ENCODE measurements at regions not wholly inside any gene's neighbourhood (a gene's known extent, or its start where the extent isn't known, plus 50 kb on each side); places are given as distances from the start of the nearest gene placed in this dataset.
"Not testable (repeated sequence)": the region's sequence is repeated elsewhere in the genome, so short reads cannot be mapped to it uniquely, and the experiment has no call there.

DNA sequence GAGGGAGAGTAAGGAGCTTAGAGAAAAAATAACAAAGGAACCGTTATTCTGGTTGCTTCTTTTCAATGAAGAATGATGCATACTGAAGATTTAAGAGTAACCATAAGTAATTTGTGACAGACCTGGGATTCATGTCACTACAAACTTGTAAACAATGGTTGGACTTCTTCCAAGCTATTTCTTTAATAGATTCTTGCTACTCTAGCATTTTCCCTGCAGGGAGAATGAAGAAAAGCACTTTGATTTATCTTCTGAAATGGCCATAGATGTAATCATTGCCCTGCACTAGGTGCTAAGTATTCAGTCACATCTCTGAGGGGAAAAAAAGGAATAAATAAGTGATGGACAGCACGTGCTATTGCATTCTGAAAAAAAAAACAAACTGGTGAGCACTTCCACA, 606.6 kb upstream of the LRRN3 start:
- no peak for DNase-seq (ENCODE audit: low spot score)

- DNase-seq (ENCODE audit: low spot score): no peak
Observed at GRCh38 chr7:110486549-110486948, 604.4 kb upstream of the LRRN3 start.

DNA sequence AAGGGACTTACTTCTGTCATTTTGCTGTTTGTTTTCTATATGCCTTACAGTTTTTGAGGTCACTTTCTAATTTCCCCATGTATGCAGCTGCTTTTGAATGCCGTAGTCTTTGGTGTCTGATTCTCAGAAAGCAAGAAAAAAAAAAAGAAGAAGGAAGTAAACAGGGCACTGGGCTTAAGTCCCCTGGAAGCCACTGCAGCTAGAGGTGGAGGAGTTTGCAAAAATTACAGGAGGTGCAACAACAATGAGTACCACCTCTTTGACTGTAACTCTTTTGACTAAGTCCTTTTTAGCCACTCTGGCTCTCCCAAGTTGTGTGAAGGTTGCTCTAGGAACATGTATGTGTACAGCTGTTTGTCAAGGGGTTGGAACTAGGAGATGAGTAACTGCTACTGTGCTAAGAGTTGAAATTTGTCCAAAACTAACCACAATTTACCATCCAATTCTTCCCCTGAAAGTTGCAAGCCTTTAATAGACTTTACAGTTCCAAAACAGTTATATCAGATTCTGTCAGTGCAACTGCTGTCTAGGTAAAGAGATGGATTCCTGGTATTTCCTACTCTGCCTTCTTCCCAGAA, 588.0 kb upstream of the LRRN3 start:
- no peak for DNase-seq (ENCODE audit: low spot score)

DNA sequence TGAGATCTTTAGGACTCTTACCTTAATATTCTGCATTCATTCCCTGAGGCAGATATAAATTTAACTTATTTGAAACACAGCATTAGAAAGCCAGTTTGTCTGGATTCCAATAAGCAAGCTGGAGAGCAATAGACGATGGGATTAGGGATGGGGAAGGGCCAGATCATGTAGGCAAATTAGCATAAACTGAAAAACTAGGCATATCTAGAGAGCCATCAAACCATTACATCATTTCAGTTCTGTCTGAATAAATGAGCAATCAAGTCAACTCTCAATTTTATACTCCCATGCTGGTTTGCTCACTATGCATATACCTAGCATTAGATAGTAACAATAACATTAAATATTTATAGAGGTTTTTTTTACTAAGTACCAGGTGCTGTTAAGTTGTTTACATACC, 583.6 kb upstream of the LRRN3 start:
- DNase-seq (ENCODE audit: low spot score): no peak

- DNase-seq (ENCODE audit: low spot score): no peak
Observed at GRCh38 chr7:110507832-110508231, 583.1 kb upstream of the LRRN3 start.

GRCh38 chr7:110514975-110515551, 575.9 kb upstream of the LRRN3 start:
- not testable (repeated sequence) for DNase-seq (ENCODE audit: low spot score)

GRCh38 chr7:110519851-110520250, 571.1 kb upstream of the LRRN3 start:
- DNase-seq (ENCODE audit: low spot score): no peak

- no peak for DNase-seq (ENCODE audit: low spot score)
Observed at GRCh38 chr7:110521357-110521911, 569.5 kb upstream of the LRRN3 start.

GRCh38 chr7:110522061-110522760, 568.7 kb upstream of the LRRN3 start:
- DNase-seq (ENCODE audit: low spot score): no peak

DNA sequence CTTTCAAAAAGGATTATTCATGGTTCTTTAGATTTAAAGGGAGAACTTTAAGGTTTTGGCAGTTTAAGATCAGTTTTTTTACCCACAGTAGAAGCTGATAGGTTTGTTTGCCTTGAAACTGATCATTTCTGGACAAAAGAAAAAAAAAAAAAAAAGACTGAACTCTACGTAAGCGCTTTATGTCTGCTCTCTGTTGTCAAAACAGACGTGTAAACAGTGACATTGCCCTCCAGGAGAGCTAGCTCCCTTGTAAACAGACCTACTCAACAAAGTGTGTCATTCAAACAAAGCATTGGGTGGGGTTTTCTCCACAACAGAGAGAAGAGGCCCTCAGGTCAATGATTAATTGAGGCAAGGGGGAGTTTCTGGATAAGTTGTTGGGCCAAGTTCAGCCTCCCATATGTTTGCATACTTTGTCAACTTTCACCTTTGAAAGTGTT, 568.1 kb upstream of the LRRN3 start:
- peak; percentile 70 for DNase-seq (ENCODE audit: low spot score)

DNA sequence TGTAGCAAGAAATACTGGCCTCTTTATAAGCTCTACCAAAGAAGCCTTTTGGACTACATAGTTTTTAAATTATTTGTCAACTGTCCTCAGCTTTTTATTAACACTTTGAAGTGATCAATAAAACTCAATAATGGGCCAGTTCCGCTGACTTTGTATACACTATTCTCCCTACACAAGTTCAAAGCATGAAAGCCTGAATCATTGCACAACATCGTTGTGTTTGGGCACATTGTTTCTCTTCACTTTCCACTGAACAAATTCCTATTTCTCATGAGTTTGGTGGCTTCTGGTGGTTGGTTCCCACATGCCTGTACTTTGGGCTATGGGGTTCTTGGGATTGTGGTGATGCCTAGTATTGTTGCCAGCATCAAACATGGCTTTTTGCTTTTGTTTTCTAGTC, 561.8 kb upstream of the LRRN3 start:
- no peak for DNase-seq (ENCODE audit: low spot score)

- no peak for DNase-seq (ENCODE audit: low spot score)
Observed at GRCh38 chr7:110531186-110531585, 559.7 kb upstream of the LRRN3 start.

- no peak for DNase-seq (ENCODE audit: low spot score)
Observed at GRCh38 chr7:110534241-110534931, 556.5 kb upstream of the LRRN3 start.

- DNase-seq (ENCODE audit: low spot score): no peak
Observed at GRCh38 chr7:110539216-110539615, 551.7 kb upstream of the LRRN3 start.

- no peak for DNase-seq (ENCODE audit: low spot score)
Observed at GRCh38 chr7:110541962-110542361, 549.0 kb upstream of the LRRN3 start.

DNA sequence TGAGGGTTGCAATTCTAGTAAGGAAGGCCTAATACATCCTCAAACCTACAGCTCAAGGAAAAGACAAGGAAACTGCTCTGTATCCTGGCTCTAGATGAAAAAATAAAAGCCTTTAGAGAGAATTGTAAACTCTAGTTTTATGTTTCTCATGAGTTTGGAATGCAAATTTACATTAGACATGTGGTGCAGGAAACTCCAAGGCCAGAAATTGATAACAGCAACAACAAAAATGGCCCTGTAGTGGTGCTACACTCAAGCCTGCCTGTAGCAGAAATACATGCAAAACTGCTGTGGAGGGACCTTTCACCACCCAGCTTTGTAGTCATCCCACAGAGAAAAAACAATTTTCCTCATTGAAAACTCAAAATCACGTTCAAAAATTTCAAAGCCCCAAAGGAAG, 546.7 kb upstream of the LRRN3 start:
- DNase-seq (ENCODE audit: low spot score): no peak

- no peak for DNase-seq (ENCODE audit: low spot score)
Observed at GRCh38 chr7:110548372-110548771, 542.6 kb upstream of the LRRN3 start.

GRCh38 chr7:110557136-110557535, 533.8 kb upstream of the LRRN3 start:
- no peak for DNase-seq (ENCODE audit: low spot score)

DNA sequence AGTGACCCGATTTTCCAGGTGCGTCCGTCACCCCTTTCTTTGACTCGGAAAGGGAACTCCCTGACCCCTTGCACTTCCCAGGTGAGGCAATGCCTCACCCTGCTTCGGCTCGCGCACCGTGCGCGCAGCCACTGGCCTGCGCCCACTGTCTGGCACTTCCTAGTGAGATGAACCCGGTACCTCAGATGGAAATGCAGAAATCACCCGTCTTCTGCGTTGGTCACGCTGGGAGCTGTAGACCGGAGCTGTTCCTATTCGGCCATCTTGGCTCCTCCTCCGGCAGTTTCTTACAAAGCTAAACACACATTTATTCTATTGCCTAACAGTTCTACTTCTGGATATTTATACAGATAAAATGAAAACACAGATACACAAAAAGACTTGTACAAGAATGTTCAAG, 527.6 kb upstream of the LRRN3 start:
- DNase-seq (ENCODE audit: low spot score): not testable (repeated sequence)

DNA sequence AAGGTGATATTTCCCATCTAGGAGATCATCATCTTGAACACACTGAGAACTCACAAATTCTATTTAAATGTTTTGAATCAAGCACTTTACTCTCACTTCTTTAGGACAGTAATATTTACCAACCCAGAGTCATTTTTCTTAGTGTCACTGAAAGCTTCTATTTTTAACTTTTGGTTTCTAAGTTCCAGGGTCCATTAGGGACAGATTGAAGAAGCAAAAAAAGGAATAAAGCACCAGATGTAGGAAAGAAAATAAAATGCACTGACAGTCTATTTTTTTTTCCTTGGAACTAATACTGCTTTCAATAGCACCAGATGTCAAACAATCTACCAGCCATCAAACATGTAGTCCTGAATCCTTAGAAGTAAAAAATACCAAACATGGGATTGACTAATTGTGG, 526.7 kb upstream of the LRRN3 start:
- no peak for DNase-seq (ENCODE audit: low spot score)

- DNase-seq (ENCODE audit: low spot score): peak; percentile 22
Observed at GRCh38 chr7:110568388-110568787, 522.5 kb upstream of the LRRN3 start.

DNA sequence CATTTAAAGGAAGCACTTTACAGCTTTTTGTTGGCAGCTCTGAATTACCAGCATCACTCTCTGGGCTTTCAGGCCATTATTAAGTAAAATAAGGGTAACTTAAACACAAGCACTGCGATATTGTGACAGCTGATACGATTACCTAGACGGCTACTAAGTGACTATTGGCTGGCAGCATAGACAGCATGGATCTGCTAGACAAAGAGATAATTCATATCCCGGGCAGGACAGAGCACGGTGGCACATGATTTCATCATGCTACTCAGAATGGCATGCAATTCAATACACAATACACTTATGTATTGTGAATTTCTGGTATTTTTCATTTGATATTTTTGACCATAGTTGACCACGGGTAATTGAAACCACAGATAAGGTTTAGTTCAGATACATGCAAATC, 522.0 kb upstream of the LRRN3 start:
- DNase-seq (ENCODE audit: low spot score): no peak

Measured in HuH-7.5 (cell line).